K562 (cell line): ENCODE measurements at regions not wholly inside any gene's neighbourhood (a gene's known extent, or its start where the extent isn't known, plus 50 kb on each side); places are given as distances from the start of the nearest gene placed in this dataset.

Experiments
- ATAC-seq: fragments of 200-7000 bp; cut with Tn5 transposase; 3 replicates; pipeline ENCODE4 v1.9.1; 2020; ENCODE audit warnings: moderate library complexity
- BruUV-seq: library from RNA; stranded (reverse); fragments of 400-500 nt; replicated peaks from 2 replicates; lab custom pipeline; 2021; lab: Mats Ljungman, UMichigan
- CTCF ChIA-PET: fragments of 300-600 bp; formaldehyde crosslinking; extraction: SDS; loops from one replicate; lab custom pipeline; 2021; ENCODE audit warnings: low intra/inter-chr PET ratio; lab: Yijun Ruan, JAX
- POLR2A ChIA-PET: fragments of 300-600, 350-650 bp; sonication (Branson Sonifier 250); formaldehyde crosslinking; extraction: SDS; loops from one replicate; lab custom pipeline; 2021; ENCODE audit warnings: antibody characterized with exemption, inconsistent platforms; lab: Yijun Ruan, JAX
- DNase-seq, 4 experiments: peaks; one replicate each; pipeline versions ENCODE4 v3.0.0 to v3.0.0-alpha.2; 2011 to 2018; ENCODE audit warnings: low spot score in 3 of 4, mixed read lengths in 3 of 4; ENCODE audit errors: extremely low read depth in 1 of 4
- FAIRE-seq: peaks from 2 replicates; lab custom pipeline; 2011; peaks lifted over from hg19 to GRCh38; lab: Jason Lieb, UNC
- H2AFZ ChIP-seq: 2 replicates; pipeline ENCODE4 v1.6.0; 2011; ENCODE audit warnings: low read depth, low read length, control low read depth, inconsistent platforms
- H3K27ac ChIP-seq: fragments of 200-600 bp; 3 replicates; pipeline ENCODE4 v1.8.0; 2011; ENCODE audit warnings: low read depth, mild to moderate bottlenecking, control low read depth, inconsistent platforms, low read length, moderate library complexity, mixed read lengths; ENCODE audit errors: extremely low read depth
- H3K27me3 ChIP-seq, 2 experiments: fragments of 300-600 bp in 1 of 2; 2 replicates in 1 of 2; 3 replicates in 1 of 2; pipeline versions ENCODE4 v1.6.0 to v1.8.0; 2011; ENCODE audit warnings: inconsistent platforms in 2 of 2, low read length in 2 of 2, mild to moderate bottlenecking in 1 of 2, mixed read lengths in 1 of 2, moderate library complexity in 1 of 2; ENCODE audit not compliant: control insufficient read depth in 2 of 2, insufficient read depth in 2 of 2
- H3K36me3 ChIP-seq: fragments of 300-600 bp; 3 replicates; pipeline ENCODE4 v1.8.0; 2011; ENCODE audit warnings: mild to moderate bottlenecking, low read length, inconsistent platforms; ENCODE audit not compliant: control insufficient read depth, insufficient read depth
- H3K4me1 ChIP-seq, 2 experiments: fragments of 200-600 bp in 1 of 2; replicated peaks in 1 of 2; 2 replicates in 1 of 2; 3 replicates in 1 of 2; pipeline versions ENCODE4 v1.5.1 to v1.8.0; 2011; ENCODE audit warnings: inconsistent platforms in 2 of 2, low read length in 2 of 2, mild to moderate bottlenecking in 1 of 2, mixed read lengths in 1 of 2, moderate library complexity in 1 of 2; ENCODE audit not compliant: control insufficient read depth in 2 of 2, insufficient read depth in 2 of 2
- H3K4me2 ChIP-seq: 2 replicates; pipeline ENCODE4 v1.6.1; 2011; ENCODE audit warnings: low read length, control low read depth, inconsistent platforms, mixed read lengths; ENCODE audit not compliant: insufficient read depth
- H3K4me3 ChIP-seq: fragments of 200-600 bp; sonication (generic), shearing (Covaris generic); 2 replicates; pipeline ENCODE4 v1.5.1; 2016; ENCODE audit warnings: control low read depth, inconsistent platforms
- H3K79me2 ChIP-seq: fragments of 200-600 bp; 3 replicates; pipeline ENCODE4 v1.8.0; 2011; ENCODE audit warnings: low read length, inconsistent platforms; ENCODE audit not compliant: control insufficient read depth, insufficient read depth
- H3K9ac ChIP-seq, 2 experiments: 2 replicates each; pipeline versions ENCODE4 v1.6.0 to v1.6.1; 2011; ENCODE audit warnings: low read depth in 2 of 2, low read length in 2 of 2, control low read depth in 1 of 2, inconsistent platforms in 1 of 2, mild to moderate bottlenecking in 1 of 2, mixed read lengths in 1 of 2; ENCODE audit not compliant: insufficient read depth in 1 of 2
- H3K9me1 ChIP-seq: one replicate; pipeline ENCODE4 v1.6.0; 2011; ENCODE audit warnings: inconsistent platforms, mild to moderate bottlenecking, low read length, moderate library complexity; ENCODE audit not compliant: control insufficient read depth, insufficient read depth
- H3K9me3 ChIP-seq: replicated peaks from 2 replicates; pipeline ENCODE4 v1.5.1; 2011; ENCODE audit warnings: low read depth, low read length, inconsistent platforms; ENCODE audit not compliant: control insufficient read depth, insufficient read depth
- H4K20me1 ChIP-seq: replicated peaks from 2 replicates; pipeline ENCODE4 v1.6.1; 2011; ENCODE audit warnings: low read length, inconsistent platforms, mixed read lengths; ENCODE audit not compliant: control insufficient read depth, insufficient read depth
- BHLHE40 ChIP-seq: IDR thresholded peaks from 2 replicates; pipeline ENCODE4 v1.6.1; 2011; ENCODE audit warnings: low read length, improper control_type of control experiment
- BRD9 ChIP-seq: fragments of 450-650 bp; IDR thresholded peaks from 2 replicates; pipeline ENCODE4 v1.6.1; 2018; ENCODE audit warnings: low read depth; ENCODE audit not compliant: partially characterized antibody
- CHD2 ChIP-seq: IDR thresholded peaks from 2 replicates; pipeline ENCODE4 v1.6.1; 2011; ENCODE audit warnings: low read depth, low read length
- JUNB ChIP-seq: fragments of 450-650 bp; formaldehyde crosslinking; conservative IDR thresholded peaks from 2 replicates; pipeline ENCODE4 v1.4.0; 2020; ENCODE audit warnings: mild to moderate bottlenecking
- POLR2G ChIP-seq: fragments of 200-400 bp; formaldehyde crosslinking; IDR thresholded peaks from 2 replicates; pipeline ENCODE4 v1.6.1; 2017; ENCODE audit warnings: low read depth, mild to moderate bottlenecking, antibody characterized with exemption, low read length, moderate library complexity
- TOE1 ChIP-seq, 2 experiments: fragments of 450-650 bp in 1 of 2; sonication (generic) in 1 of 2; formaldehyde crosslinking in 1 of 2; IDR thresholded peaks; 2 replicates each; pipeline versions ENCODE4 v1.7.1 to v1.8.0; 2016 to 2022; ENCODE audit warnings: borderline replicate concordance in 2 of 2, mild to moderate bottlenecking in 2 of 2, antibody characterized with exemption in 1 of 2, inconsistent platforms in 1 of 2, low read depth in 1 of 2, missing genetic modification reagents in 1 of 2, moderate library complexity in 1 of 2
- ZNF311 ChIP-seq: fragments of 250-450 bp; sonication (Bioruptor Pico); IDR thresholded peaks from 2 replicates; pipeline ENCODE4 v1.4.0; 2020; ENCODE audit warnings: mild to moderate bottlenecking, moderate library complexity
- WGBS: fragments of 100-300 bp; shearing (Covaris generic); methylation state at CpG from one replicate; pipeline ENCODE4 v1.1.6; 2016; ENCODE audit warnings: low coverage, mixed read lengths; ENCODE audit not compliant: insufficient coverage; ENCODE audit errors: missing lambda C conversion rate; 5-methylcytosine and 5-hydroxymethylcytosine counted together
- in situ Hi-C: fragments of 300-500 bp; cut with MboI; formaldehyde crosslinking; loops from 4 replicates; pipeline ENCODE4 v1.15.0; 2018; ENCODE audit warnings: inconsistent platforms, mixed read lengths
- intact Hi-C: fragments of 100-400 bp; cut with micrococcal nuclease; formaldehyde crosslinking; loops from 2 replicates; pipeline ENCODE4 v1.14.2; 2022
- TF ChIP-seq, protein P1 (sequence below): fragments of 450-650 bp; formaldehyde crosslinking; IDR thresholded peaks from 2 replicates; pipeline ENCODE4 v1.4.0; 2020; ENCODE audit warnings: mild to moderate bottlenecking, moderate library complexity
- TF ChIP-seq, protein P2 (sequence below): fragments of 250-450 bp; sonication (Bioruptor Pico); IDR thresholded peaks from 2 replicates; pipeline ENCODE4 v1.4.0; 2020

DNA sequence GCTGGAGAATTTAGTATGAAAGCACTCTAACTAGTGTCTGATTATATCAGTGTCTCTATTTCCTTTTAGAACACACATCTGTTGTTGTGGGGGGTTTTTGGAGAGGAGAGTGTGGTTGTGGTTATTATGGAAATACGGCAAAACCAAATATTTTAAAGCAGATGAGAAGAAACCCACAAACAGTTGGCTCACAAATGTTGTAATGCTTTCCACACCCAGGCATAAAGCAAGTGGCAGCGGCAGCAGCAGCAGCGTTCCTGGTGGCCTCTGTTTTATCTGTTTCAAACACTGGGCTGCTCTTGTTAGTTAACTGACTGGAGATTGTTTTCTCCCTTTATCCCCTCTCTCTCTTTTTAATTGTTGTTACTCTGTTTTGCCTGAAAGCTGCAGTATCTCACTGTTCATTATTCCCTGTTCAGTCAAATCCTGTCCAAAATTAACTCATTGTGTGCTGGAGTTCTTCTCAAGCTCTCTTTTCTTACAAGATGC, 1045.5 kb upstream of the NR2F2 start (continued):
- TF ChIP-seq, protein P1, sequence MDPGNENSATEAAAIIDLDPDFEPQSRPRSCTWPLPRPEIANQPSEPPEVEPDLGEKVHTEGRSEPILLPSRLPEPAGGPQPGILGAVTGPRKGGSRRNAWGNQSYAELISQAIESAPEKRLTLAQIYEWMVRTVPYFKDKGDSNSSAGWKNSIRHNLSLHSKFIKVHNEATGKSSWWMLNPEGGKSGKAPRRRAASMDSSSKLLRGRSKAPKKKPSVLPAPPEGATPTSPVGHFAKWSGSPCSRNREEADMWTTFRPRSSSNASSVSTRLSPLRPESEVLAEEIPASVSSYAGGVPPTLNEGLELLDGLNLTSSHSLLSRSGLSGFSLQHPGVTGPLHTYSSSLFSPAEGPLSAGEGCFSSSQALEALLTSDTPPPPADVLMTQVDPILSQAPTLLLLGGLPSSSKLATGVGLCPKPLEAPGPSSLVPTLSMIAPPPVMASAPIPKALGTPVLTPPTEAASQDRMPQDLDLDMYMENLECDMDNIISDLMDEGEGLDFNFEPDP, result no peak
- TF ChIP-seq TOE1 (IDR thresholded peaks at IDR 0.05; ENCODE audit: borderline replicate concordance) (no peak), TOE1 (CRISPR knock-in tag; IDR thresholded peaks at IDR 0.05; ENCODE audit: borderline replicate concordance, low read depth) (no peak), ZNF311 (CRISPR knock-in tag) (no peak), CHD2 (no peak)

DNA sequence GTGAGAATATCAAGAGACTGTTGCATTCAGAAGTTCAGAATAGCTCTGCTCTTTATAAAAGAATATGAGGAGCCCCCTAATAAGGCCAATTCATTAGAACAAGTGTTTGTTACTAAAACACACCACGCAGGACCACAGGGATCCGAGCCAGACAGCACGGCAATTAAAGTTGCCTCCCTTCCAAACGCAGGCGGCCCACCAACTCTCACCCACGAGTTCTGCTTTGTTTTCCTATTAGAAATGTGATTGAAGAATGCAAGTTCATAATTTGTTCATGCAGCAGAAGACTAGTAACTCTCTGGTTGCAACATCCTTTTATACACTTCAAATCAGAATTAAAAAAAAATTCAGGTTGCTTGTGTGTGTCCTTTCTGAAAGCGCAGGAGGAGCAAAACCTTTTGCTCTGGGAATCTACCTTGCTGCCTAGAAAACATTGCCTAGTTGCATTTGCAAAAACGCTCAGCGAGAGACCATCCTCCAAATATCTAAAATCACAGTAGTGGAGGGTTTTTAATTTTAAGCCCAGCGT, 1044.1 kb upstream of the NR2F2 start:
- Histone ChIP-seq H3K27me3 (0 out of 5 replicates have a peak, but pooled peaks cover 2 to 4% of the 10 kb centered on the region in 2 experiments), H3K4me2 (no peak overlapping the region), H3K4me3 (no peak overlapping the region), H3K9me1 (no peaks in the 10 kb centered on the region), H2AFZ (no peak overlapping the region), H3K79me2 (no peaks in the 10 kb centered on the region), H4K20me1 (no peaks in the 10 kb centered on the region), H3K4me1 (no peaks in the 10 kb centered on the region), H3K36me3 (no peaks in the 10 kb centered on the region), H3K9ac (no peak overlapping the region), H3K27ac (no peak overlapping the region), H3K9me3 (no peaks in the 10 kb centered on the region)
- ATAC-seq, result no peak
- in situ Hi-C loops (no loop called here), intact Hi-C loops (loop anchor here (10.0 kb wide), 1 partner anchor 1048 kb away; the partner anchor contains the start of gene NR2F2)
- no peak for FAIRE-seq
- WGBS, result 8% methylated on average over 9 of the region's 10 CpGs
- no peak for DNase-seq
- TF ChIP-seq, protein P2, sequence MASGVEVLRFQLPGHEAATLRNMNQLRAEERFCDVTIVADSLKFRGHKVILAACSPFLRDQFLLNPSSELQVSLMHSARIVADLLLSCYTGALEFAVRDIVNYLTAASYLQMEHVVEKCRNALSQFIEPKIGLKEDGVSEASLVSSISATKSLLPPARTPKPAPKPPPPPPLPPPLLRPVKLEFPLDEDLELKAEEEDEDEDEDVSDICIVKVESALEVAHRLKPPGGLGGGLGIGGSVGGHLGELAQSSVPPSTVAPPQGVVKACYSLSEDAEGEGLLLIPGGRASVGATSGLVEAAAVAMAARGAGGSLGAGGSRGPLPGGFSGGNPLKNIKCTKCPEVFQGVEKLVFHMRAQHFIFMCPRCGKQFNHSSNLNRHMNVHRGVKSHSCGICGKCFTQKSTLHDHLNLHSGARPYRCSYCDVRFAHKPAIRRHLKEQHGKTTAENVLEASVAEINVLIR (CRISPR knock-in tag), result no peak
- TF ChIP-seq JUNB (CRISPR knock-in tag) (no peak), BRD9 (no peak), BHLHE40 (no peak), POLR2G (no peak)
- POLR2A ChIA-PET, result interaction anchor here (0.6 kb wide), 1 partner anchor 1594 kb away, joined by 3 read pairs; no protein-coding TSS in a partner anchor
- CTCF ChIA-PET, result no interaction called here
- no TSS peak for BruUV-seq
